Activated CD4-positive, alpha-beta T cell treated with anti-CD3 and anti-CD28 coated beads, Interleukin-2, amount 50 U/mL, for 24 hours (primary cell): ENCODE measurements at regions not wholly inside any gene's neighbourhood (a gene's known extent, or its start where the extent isn't known, plus 50 kb on each side); places are given as distances from the start of the nearest gene placed in this dataset.

Experiments
- DNase-seq, 2 donors: peaks; one replicate each; pipeline ENCODE4 v3.0.0-alpha.2; 2020; ENCODE audit warnings: low read depth in 1 of 2, low spot score in 1 of 2

- DNase-seq, result no peak
Observed at GRCh38 chr2:120473522-120474271, 127.8 kb downstream of the INHBB start.

- no peak for DNase-seq
Observed at GRCh38 chr2:120474486-120474885, 128.6 kb downstream of the INHBB start.

- DNase-seq, result no peak
Observed at GRCh38 chr2:120476141-120476540, 130.2 kb downstream of the INHBB start.

DNA sequence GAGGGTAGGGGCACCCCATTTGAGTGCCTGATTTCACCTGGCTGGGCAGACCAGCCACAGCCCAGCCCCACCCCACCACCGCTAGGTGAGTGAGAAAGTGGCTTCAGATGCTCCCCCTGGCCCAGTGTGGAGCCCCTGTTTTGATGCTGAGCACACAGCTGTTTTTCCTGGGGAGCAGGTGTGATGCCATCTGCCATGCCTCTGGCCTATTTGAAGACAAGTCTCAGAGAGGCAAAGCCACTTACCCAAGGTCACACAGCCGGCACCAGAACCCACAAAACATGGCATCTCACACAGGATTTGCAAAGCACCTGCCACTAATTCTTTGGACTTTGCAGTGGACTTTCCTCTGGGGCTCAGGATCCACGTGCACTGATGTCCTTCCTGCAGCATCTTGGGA lies 131.3 kb downstream of the INHBB start:
- DNase-seq, result no peak

DNA sequence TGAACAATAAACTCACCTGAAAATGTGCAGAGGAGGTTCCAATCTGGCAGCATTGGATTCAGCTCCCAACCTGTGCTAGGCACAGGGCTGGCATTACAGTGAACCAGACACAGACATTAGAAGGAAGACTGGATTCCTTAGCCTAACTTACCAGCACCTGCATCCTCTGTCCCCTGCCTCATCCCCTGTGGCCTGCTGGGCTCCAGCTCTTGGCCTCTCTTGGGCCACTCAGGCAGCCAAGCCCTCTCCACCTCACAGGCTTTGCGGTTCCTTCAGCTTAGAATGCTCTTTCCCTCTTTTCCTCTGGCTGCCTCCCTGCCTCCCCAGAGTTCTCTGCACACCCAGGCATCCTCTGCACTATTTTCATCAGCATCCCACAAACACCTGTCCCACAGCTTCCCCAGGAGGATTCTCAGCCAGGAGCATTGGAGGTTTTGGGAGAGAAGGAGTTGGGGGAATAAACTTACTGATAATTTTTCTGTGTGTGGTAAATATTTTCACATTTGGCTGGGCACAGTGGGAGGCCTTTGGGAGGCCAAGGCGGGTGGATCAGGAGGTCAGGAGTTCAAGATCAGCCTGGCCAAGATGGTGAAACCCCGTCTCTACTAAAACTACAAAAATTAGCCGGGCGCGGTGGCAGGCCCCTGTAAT lies 132.0 kb downstream of the INHBB start:
- DNase-seq, result no peak

DNA sequence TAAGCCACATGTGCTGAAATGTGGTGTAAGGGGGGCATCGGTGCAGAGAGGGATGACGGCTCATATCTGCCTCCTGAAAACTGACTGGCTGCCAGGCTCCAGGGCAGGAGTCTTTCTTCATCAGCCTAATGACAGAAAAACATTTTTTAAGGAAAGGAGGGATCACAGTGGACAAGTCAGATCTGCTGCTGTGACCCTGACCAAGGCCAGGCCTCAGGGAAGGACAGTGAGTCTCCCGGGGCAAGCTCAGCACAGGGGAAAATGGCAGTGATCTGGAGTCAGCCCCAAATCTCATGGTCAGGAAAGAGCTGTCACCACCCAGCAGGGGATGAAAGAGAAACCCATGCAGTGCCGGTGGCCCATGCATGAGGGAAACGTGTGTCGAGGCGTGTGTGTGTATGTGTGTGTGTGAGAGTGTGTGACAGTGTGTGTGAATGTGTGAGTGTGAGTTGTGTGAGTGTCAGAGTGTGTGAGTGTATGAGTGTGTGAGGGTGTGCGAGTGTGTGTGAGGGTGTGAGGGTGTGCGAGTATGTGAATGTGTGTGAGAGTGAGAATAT lies 134.5 kb downstream of the INHBB start:
- DNase-seq, result no peak

GRCh38 chr2:120480903-120481445 lies 135.0 kb downstream of the INHBB start:
- DNase-seq, result no peak

DNA sequence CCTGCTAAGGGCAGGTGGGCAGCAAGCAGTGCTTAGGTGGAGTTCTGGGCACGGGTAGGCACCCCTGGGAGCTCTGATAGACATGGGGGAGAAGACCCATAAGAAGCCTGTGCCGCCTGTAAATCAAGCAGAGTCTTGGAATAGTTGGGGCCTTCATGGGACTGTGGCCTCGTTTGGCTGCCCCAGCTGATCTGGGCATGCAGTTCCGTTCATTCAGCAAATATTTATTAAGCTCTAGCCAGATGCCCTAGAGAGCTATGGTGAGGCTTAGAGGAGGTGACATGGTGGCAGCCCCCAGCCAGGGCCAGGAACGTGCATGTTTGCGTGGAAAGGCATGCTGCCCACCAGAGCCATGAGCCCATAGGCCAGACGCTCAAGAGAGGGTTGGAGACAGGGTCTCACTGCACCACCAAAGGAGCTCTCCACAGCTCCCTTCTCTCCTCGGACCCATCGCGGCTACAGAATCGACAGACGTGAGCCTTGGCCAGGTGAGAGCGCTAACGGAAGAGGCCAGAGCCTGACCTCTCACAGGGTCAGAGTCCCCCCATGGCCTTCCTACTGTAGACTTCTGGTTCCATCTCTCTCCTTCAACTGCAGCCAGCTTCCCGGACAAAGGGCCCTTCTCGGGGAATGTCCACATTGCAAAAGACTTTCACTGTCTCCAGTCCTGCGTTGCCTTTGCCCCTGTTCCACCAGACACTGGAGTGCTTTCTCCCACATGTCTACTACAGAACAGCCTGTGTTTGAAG lies 135.7 kb downstream of the INHBB start:
- DNase-seq, result no peak

DNA sequence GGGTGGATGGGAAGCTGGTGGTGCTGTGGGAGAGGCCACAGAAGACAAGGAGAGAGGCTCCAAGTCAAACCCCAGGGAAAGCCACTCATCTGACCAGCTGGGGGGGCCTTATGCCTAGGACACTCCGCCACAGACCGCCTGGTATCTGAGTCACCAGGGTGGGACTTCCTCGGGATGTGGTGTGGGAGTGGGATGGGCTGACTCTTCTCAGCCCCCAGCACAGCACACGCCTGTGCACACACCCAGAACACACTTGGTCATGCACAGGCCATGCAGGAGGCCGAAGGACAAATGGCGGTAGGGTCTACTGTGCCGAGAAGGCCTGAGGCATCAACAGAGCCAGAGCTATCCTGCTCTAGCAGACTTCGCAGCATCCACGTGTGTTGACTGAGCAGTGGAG lies 136.4 kb downstream of the INHBB start:
- DNase-seq, result no peak

- DNase-seq, result no peak
Observed at GRCh38 chr2:120483355-120483754, 137.4 kb downstream of the INHBB start.

DNA sequence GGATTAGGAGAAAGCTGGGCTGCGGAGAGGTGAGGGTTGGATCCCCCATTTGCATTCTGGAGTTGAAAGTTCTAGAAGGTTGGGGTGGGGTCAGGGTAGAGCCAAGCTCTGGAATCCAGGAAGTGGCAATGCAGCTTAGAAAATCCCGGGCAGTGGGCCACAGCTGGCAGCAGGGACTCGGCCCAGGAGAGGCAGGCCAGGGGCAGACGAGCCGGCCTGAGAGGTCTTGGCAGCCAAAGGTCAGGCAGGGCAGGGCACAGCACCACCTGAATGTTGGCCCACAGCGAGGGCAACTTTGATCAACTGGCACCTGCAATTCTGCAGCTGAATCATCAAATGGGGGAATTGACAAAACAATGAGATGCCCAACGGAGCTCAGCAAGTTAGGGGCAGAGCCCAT lies 139.2 kb downstream of the INHBB start:
- no peak for DNase-seq

DNA sequence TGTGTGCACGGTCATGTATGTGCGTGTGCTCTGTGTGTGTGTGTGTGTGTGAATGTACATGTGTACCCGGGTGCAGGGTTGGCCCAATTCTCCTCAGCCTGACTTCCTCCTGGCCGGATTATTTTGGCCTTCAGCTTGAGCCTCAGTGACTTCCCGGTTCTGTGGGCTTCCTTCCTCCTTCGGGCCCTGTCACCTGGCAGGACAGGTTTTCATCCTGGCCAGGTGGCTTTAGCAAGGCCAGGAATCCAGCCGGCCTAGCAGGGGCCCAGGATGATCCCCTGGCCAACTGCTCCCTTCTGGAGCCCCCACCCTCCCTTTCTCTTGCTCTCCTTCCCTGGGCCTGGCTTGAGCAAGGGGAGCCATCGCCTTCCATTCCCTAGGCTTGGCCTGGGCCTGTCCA lies 140.5 kb downstream of the INHBB start:
- DNase-seq, result no peak

GRCh38 chr2:120486946-120487345 lies 141.0 kb downstream of the INHBB start:
- DNase-seq, result no peak

GRCh38 chr2:120488531-120488930 lies 142.6 kb downstream of the INHBB start:
- DNase-seq, result no peak

DNA sequence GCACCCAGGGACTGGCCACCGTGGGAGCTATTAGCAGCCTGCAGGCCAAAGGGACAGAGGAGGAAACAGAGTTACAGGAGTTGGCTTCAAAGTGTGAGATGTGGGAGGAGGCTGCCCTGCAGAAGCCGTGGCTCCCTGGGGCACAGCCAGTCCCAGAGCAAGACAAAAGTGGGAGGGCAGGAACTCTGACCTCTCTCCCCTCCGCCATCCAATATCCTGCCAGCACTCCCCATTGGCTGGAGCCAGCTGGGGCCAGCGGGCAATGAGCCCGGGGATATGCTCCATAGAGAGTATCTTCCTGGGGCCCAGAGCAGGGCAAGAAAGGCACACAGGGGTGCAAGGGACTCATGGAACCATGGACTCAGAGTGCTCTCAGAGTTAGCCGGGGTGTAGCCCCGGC lies 143.1 kb downstream of the INHBB start:
- no peak for DNase-seq

- DNase-seq, result no peak
Observed at GRCh38 chr2:120490091-120490798, 144.3 kb downstream of the INHBB start.

DNA sequence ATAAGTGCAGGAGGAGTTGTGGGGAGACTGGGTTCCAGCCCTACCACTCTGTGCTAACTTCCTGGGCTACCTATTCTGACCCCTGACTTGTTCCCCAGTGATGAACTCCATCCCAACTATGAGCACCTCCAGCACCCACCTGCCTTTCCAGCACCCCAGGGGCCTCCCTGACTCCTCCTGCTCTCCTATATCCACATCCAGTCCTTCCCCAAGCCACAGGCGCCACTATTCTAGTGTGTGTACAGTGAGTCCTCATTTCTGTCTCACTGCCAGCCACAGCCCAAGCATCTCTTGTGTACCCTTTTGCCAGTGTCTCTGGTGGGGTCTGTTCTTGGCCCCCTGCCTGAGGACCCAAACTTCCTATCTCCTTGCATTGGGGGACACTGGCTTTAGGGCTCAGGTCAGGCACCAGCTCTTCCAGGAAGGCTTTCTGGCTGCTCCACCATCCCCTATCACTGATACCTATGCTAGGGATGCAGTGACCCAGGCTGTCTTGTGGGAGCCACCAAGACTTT lies 145.2 kb downstream of the INHBB start:
- DNase-seq, result no peak

GRCh38 chr2:120493231-120493630 lies 147.3 kb downstream of the INHBB start:
- no peak for DNase-seq

- no peak for DNase-seq
Observed at GRCh38 chr2:120494446-120494845, 148.5 kb downstream of the INHBB start.

DNA sequence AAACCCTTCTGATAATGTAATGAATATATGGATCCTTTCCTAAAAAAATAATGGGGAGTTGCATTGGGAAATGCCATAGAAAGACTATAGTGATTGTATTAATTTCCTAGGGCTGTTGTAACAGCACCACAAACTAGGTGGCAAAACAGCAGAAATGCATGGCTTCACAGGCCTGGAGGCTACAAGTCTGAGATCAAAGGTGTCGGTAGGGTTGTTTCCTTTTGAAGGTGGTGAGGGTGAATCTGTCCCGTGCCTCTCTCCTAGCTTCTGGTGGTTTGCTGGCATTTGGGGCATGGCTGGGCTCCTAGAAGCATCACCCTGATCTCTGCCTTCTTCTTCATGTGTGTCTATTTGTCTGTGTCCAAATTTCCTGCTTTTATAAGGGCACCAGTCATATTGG lies 149.7 kb downstream of the INHBB start:
- DNase-seq, result no peak

- DNase-seq, result no peak
Observed at GRCh38 chr2:120496235-120496634, 150.3 kb downstream of the INHBB start.
